ENCODE measurements at regions not wholly inside any gene's neighbourhood (a gene's known extent, or its start where the extent isn't known, plus 50 kb on each side); places are given as distances from the start of the nearest gene placed in this dataset.

DNA sequence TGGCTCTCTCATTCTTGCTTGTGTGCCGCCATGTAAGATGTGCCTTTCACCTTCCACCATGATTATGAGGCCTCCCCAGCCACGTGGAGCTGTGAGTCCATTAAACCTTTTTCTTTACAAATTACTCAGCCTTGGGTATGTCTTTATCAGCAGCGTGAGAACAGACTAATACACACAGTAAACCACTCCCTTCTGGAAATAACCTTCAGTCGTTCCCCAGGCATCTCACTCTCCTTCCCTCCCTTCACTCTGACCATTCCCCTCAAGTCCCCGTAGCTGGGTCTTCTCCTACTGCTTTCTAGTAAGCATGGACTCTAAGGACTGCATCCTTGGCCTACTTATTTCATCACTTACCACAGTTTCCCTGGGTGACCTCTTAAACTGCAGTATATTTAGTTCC lies 493.9 kb downstream of the CCDC171 start:
- Histone ChIP-seq H3K4me1 (ENCODE audit: control insufficient read depth, insufficient read depth, low read depth, low read length) (peaks cover 2% of the 10 kb centered on the region), H2AFZ (ENCODE audit: low read depth, low read length) (no peak overlapping the region), H4K91ac (ENCODE audit: low read length) (no peak overlapping the region), H3K9me3 (ENCODE audit: control insufficient read depth, low read length) (no peaks in the 10 kb centered on the region), H3K79me1 (replicated peaks; ENCODE audit: low read length, poor library complexity, severe bottlenecking) (no peaks in the 10 kb centered on the region), H3K9ac (ENCODE audit: low read length) (no peak overlapping the region), H3K4ac (ENCODE audit: low read depth in 1 of 2, low read length in 2 of 2) (no peak overlapping the region), H3K4me3 (ENCODE audit: insufficient read depth in 1 of 2, low read depth in 1 of 2, low read length in 2 of 2) (no peak overlapping the region), H4K8ac (ENCODE audit: low read length) (no peak overlapping the region), H3K27ac (ENCODE audit: low read length, poor library complexity, severe bottlenecking) (no peak overlapping the region), H2BK12ac (ENCODE audit: low read length in 2 of 2) (no peak overlapping the region), H2BK15ac (ENCODE audit: low read depth, poor library complexity, severe bottlenecking) (no peak overlapping the region), H3K23ac (ENCODE audit: low read length in 2 of 2) (no peak overlapping the region), H2BK5ac (ENCODE audit: low read depth, low read length, poor library complexity, severe bottlenecking) (no peak overlapping the region), H2BK120ac (ENCODE audit: low read depth, low read length) (no peak overlapping the region), H3K4me2 (ENCODE audit: low read length, poor library complexity, severe bottlenecking) (no peak overlapping the region), H3K36me3 (ENCODE audit: control insufficient read depth in 1 of 2, insufficient read depth in 2 of 2, low read depth in 1 of 2, low read length in 2 of 2) (no peaks in the 10 kb centered on the region), H3K14ac (ENCODE audit: low read length in 2 of 2) (no peak overlapping the region), H3K18ac (ENCODE audit: low read depth in 1 of 2, low read length in 2 of 2) (no peak overlapping the region), H2AK5ac (ENCODE audit: low read length, severe bottlenecking) (no peak overlapping the region), H3K27me3 (ENCODE audit: control insufficient read depth in 1 of 2, insufficient read depth in 1 of 2, low read length in 2 of 2) (no peaks in the 10 kb centered on the region)
- DNase-seq, result no peak
- WGBS, result 53% methylated on average over 5 of the region's 5 CpGs

DNA sequence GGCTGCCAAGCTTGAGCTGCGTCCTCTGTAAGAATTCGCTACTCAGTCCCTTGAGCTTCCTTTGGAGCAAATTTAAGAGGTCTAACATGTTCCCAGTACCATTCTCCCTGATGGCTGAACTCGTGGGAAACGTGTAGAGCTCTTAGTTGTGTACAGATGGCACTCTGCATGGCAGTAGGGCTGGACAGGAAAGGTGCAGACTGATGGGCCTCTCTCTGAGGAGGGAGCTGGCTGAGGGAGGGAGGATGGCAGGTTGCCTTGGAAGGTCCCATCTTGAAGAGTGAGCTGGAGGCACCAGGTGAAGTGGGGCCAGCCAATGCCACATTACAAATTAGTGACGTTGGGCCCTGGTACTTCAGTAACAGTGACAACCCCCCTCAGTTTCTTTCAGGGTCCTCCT lies 495.3 kb downstream of the CCDC171 start:
- Histone ChIP-seq H3K27me3 (ENCODE audit: control insufficient read depth in 1 of 2, insufficient read depth in 1 of 2, low read length in 2 of 2) (no peaks in the 10 kb centered on the region), H3K18ac (ENCODE audit: low read depth in 1 of 2, low read length in 2 of 2) (peak overlapping the region in 1 of 2 experiments; percentile 24), H2AFZ (ENCODE audit: low read depth, low read length) (no peak overlapping the region), H3K23ac (ENCODE audit: low read length in 2 of 2) (no peak overlapping the region), H2AK5ac (ENCODE audit: low read length, severe bottlenecking) (peak overlapping the region; percentile 58), H2BK15ac (ENCODE audit: low read depth, poor library complexity, severe bottlenecking) (no peak overlapping the region), H3K36me3 (ENCODE audit: control insufficient read depth in 1 of 2, insufficient read depth in 2 of 2, low read depth in 1 of 2, low read length in 2 of 2) (no peaks in the 10 kb centered on the region), H3K14ac (ENCODE audit: low read length in 2 of 2) (no peak overlapping the region), H3K79me1 (replicated peaks; ENCODE audit: low read length, poor library complexity, severe bottlenecking) (no peaks in the 10 kb centered on the region), H3K4me2 (ENCODE audit: low read length, poor library complexity, severe bottlenecking) (no peak overlapping the region), H3K9ac (ENCODE audit: low read length) (no peak overlapping the region), H2BK120ac (ENCODE audit: low read depth, low read length) (no peak overlapping the region), H2BK5ac (ENCODE audit: low read depth, low read length, poor library complexity, severe bottlenecking) (no peak overlapping the region), H4K91ac (ENCODE audit: low read length) (no peak overlapping the region), H3K4me1 (ENCODE audit: control insufficient read depth, insufficient read depth, low read depth, low read length) (peaks cover 2% of the 10 kb centered on the region), H4K8ac (ENCODE audit: low read length) (no peak overlapping the region), H3K4me3 (ENCODE audit: insufficient read depth in 1 of 2, low read depth in 1 of 2, low read length in 2 of 2) (no peak overlapping the region), H3K9me3 (ENCODE audit: control insufficient read depth, low read length) (no peaks in the 10 kb centered on the region), H3K27ac (ENCODE audit: low read length, poor library complexity, severe bottlenecking) (no peak overlapping the region), H3K4ac (ENCODE audit: low read depth in 1 of 2, low read length in 2 of 2) (no peak overlapping the region), H2BK12ac (ENCODE audit: low read length in 2 of 2) (peak overlapping the region in 1 of 2 experiments; percentile 33)
- no peak for DNase-seq
- 92% methylated on average over 5 of the region's 5 CpGs for WGBS

- Histone ChIP-seq H2BK12ac (ENCODE audit: low read length in 2 of 2) (no peak overlapping the region), H3K18ac (ENCODE audit: low read depth in 1 of 2, low read length in 2 of 2) (no peak overlapping the region), H3K4ac (ENCODE audit: low read depth in 1 of 2, low read length in 2 of 2) (no peak overlapping the region), H2BK5ac (ENCODE audit: low read depth, low read length, poor library complexity, severe bottlenecking) (no peak overlapping the region), H2BK15ac (ENCODE audit: low read depth, poor library complexity, severe bottlenecking) (no peak overlapping the region), H4K91ac (ENCODE audit: low read length) (peak overlapping the region; percentile 23), H3K4me3 (ENCODE audit: insufficient read depth in 1 of 2, low read depth in 1 of 2, low read length in 2 of 2) (no peak overlapping the region), H3K9me3 (ENCODE audit: control insufficient read depth, low read length) (no peaks in the 10 kb centered on the region), H3K14ac (ENCODE audit: low read length in 2 of 2) (no peak overlapping the region), H3K36me3 (ENCODE audit: control insufficient read depth in 1 of 2, insufficient read depth in 2 of 2, low read depth in 1 of 2, low read length in 2 of 2) (no peaks in the 10 kb centered on the region), H3K4me2 (ENCODE audit: low read length, poor library complexity, severe bottlenecking) (no peak overlapping the region), H3K79me1 (replicated peaks; ENCODE audit: low read length, poor library complexity, severe bottlenecking) (no peaks in the 10 kb centered on the region), H2BK120ac (ENCODE audit: low read depth, low read length) (no peak overlapping the region), H3K23ac (ENCODE audit: low read length in 2 of 2) (no peak overlapping the region), H2AK5ac (ENCODE audit: low read length, severe bottlenecking) (no peak overlapping the region), H3K27ac (ENCODE audit: low read length, poor library complexity, severe bottlenecking) (no peak overlapping the region), H3K27me3 (ENCODE audit: control insufficient read depth in 1 of 2, insufficient read depth in 1 of 2, low read length in 2 of 2) (no peaks in the 10 kb centered on the region), H2AFZ (ENCODE audit: low read depth, low read length) (no peak overlapping the region), H3K4me1 (ENCODE audit: control insufficient read depth, insufficient read depth, low read depth, low read length) (no peaks in the 10 kb centered on the region), H4K8ac (ENCODE audit: low read length) (peak overlapping the region; percentile 15), H3K9ac (ENCODE audit: low read length) (no peak overlapping the region)
- 37% methylated on average over 4 of the region's 5 CpGs for WGBS
- peak; percentile 55 for DNase-seq
Observed at GRCh38 chr9:16052146-16052545, 499.3 kb downstream of the CCDC171 start.

DNA sequence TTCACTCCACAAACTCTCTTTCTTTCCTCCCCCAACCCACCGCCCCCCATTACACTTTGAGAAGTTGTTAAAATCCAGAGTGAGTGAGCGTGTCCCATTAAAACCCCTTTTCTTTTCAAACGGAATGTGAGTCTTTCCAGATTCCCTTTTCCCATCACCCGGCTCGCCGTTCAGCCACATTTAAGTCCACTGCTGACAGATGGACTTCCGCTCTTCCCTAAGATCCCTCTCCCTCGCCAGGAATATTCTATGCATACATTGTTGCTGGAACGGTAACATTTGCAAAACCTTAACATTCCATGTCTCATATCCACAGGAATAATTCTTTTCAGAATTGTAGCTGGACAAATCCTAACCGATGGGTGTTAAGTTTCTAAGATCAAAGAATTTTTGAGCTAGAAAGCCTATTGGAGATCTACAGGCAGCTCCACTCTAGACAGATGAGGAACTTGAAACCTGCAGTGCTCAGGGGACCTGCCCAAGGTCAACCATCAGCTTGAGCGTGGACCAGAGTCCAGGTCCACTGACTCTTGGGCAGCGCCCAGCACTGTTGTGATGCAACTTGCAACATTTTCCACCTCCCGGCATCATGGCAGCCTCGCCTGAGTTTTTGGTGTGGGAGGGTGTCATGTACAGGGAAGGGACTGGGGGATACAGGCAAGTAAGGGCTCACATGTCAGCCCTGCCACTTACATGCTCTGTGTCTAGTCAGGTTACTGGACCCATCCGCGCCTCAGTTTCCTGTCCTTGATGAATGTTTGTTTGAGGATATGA lies 500.1 kb downstream of the CCDC171 start:
- Histone ChIP-seq H4K8ac (ENCODE audit: low read length) (no peak overlapping the region), H2BK120ac (ENCODE audit: low read depth, low read length) (no peak overlapping the region), H3K18ac (ENCODE audit: low read depth in 1 of 2, low read length in 2 of 2) (no peak overlapping the region), H3K27me3 (ENCODE audit: control insufficient read depth in 1 of 2, insufficient read depth in 1 of 2, low read length in 2 of 2) (no peaks in the 10 kb centered on the region), H2BK12ac (ENCODE audit: low read length in 2 of 2) (no peak overlapping the region), H3K9me3 (ENCODE audit: control insufficient read depth, low read length) (no peaks in the 10 kb centered on the region), H3K4me2 (ENCODE audit: low read length, poor library complexity, severe bottlenecking) (no peak overlapping the region), H3K9ac (ENCODE audit: low read length) (no peak overlapping the region), H4K91ac (ENCODE audit: low read length) (no peak overlapping the region), H3K4me3 (ENCODE audit: insufficient read depth in 1 of 2, low read depth in 1 of 2, low read length in 2 of 2) (no peak overlapping the region), H2AK5ac (ENCODE audit: low read length, severe bottlenecking) (no peak overlapping the region), H2AFZ (ENCODE audit: low read depth, low read length) (no peak overlapping the region), H3K23ac (ENCODE audit: low read length in 2 of 2) (no peak overlapping the region), H3K27ac (ENCODE audit: low read length, poor library complexity, severe bottlenecking) (no peak overlapping the region), H3K79me1 (replicated peaks; ENCODE audit: low read length, poor library complexity, severe bottlenecking) (no peaks in the 10 kb centered on the region), H3K14ac (ENCODE audit: low read length in 2 of 2) (no peak overlapping the region), H2BK5ac (ENCODE audit: low read depth, low read length, poor library complexity, severe bottlenecking) (no peak overlapping the region), H2BK15ac (ENCODE audit: low read depth, poor library complexity, severe bottlenecking) (no peak overlapping the region), H3K4me1 (ENCODE audit: control insufficient read depth, insufficient read depth, low read depth, low read length) (peaks cover 4% of the 10 kb centered on the region), H3K36me3 (ENCODE audit: control insufficient read depth in 1 of 2, insufficient read depth in 2 of 2, low read depth in 1 of 2, low read length in 2 of 2) (no peaks in the 10 kb centered on the region), H3K4ac (ENCODE audit: low read depth in 1 of 2, low read length in 2 of 2) (no peak overlapping the region)
- 90% methylated on average over 13 of the region's 16 CpGs for WGBS
- no peak for DNase-seq
